Type B pancreatic cell (in vitro differentiated cells): ENCODE measurements at regions not wholly inside any gene's neighbourhood (a gene's known extent, or its start where the extent isn't known, plus 50 kb on each side); places are given as distances from the start of the nearest gene placed in this dataset.

Source experiments
- DNase-seq: peaks from one replicate; pipeline ENCODE4 v3.0.0; 2021; ENCODE audit warnings: mixed read lengths; ENCODE audit not compliant: unreplicated experiment; ENCODE audit errors: extremely low spot score
- H3K27ac Mint-ChIP-seq: 2 replicates; pipeline ENCODE4 v1.8.0; 2021; ENCODE audit warnings: mild to moderate bottlenecking, mixed read lengths
- H3K27me3 Mint-ChIP-seq: 2 replicates; pipeline ENCODE4 v1.8.0; 2021; ENCODE audit warnings: mixed read lengths
- H3K36me3 Mint-ChIP-seq: 2 replicates; pipeline ENCODE4 v1.8.0; 2021; ENCODE audit warnings: mixed read lengths
- H3K4me1 Mint-ChIP-seq: one replicate; pipeline ENCODE4 v1.8.0; 2021; ENCODE audit warnings: mixed read lengths; ENCODE audit not compliant: unreplicated experiment
- H3K4me3 Mint-ChIP-seq: 2 replicates; pipeline ENCODE4 v1.8.0; 2021; ENCODE audit warnings: mild to moderate bottlenecking, mixed read lengths
- H3K9me3 Mint-ChIP-seq: 2 replicates; pipeline ENCODE4 v1.8.0; 2021; ENCODE audit warnings: mixed read lengths
- CTCF ChIP-seq: fragments of 200-600 bp; sonication (generic); conservative IDR thresholded peaks from 2 replicates; pipeline ENCODE4 v1.5.0; 2021; ENCODE audit warnings: antibody characterized with exemption, mild to moderate bottlenecking

- no peak for DNase-seq
- Mint-ChIP-seq H3K4me3 (no peak overlapping the region), H3K27ac (no peak overlapping the region), H3K36me3 (no peaks in the 10 kb centered on the region), H3K9me3 (no peaks in the 10 kb centered on the region), H3K27me3 (no peaks in the 10 kb centered on the region), H3K4me1 (peaks cover 40% of the 10 kb centered on the region)
- no peak for TF ChIP-seq CTCF
Measured at GRCh38 chr12:46445551-46446235, 73.1 kb upstream of the SLC38A2 start.

GRCh38 chr12:46445093-46445492 is 72.5 kb upstream of the SLC38A2 start:
- peaks cover 34% of the 10 kb centered on the region for H3K4me1 Mint-ChIP-seq
- H3K36me3 Mint-ChIP-seq = no peaks in the 10 kb centered on the region
- H3K9me3 Mint-ChIP-seq = no peaks in the 10 kb centered on the region
- H3K27me3 Mint-ChIP-seq = no peaks in the 10 kb centered on the region
- no peak for TF ChIP-seq CTCF
- H3K27ac Mint-ChIP-seq = no peak overlapping the region
- DNase-seq = no peak
- no peak overlapping the region for H3K4me3 Mint-ChIP-seq

GRCh38 chr12:46443594-46444263 is 71.2 kb upstream of the SLC38A2 start:
- H3K4me1 Mint-ChIP-seq = peaks cover 24% of the 10 kb centered on the region
- H3K36me3 Mint-ChIP-seq = no peaks in the 10 kb centered on the region
- no peaks in the 10 kb centered on the region for H3K9me3 Mint-ChIP-seq
- DNase-seq = no peak
- H3K27me3 Mint-ChIP-seq = no peaks in the 10 kb centered on the region
- H3K27ac Mint-ChIP-seq = no peak overlapping the region
- no peak for TF ChIP-seq CTCF
- H3K4me3 Mint-ChIP-seq = no peak overlapping the region

- no peaks in the 10 kb centered on the region for H3K9me3 Mint-ChIP-seq
- H3K4me3 Mint-ChIP-seq = no peak overlapping the region
- peaks cover 26% of the 10 kb centered on the region for H3K4me1 Mint-ChIP-seq
- H3K27ac Mint-ChIP-seq = no peak overlapping the region
- no peak for DNase-seq
- no peaks in the 10 kb centered on the region for H3K36me3 Mint-ChIP-seq
- no peaks in the 10 kb centered on the region for H3K27me3 Mint-ChIP-seq
- no peak for TF ChIP-seq CTCF
Measured at GRCh38 chr12:46442738-46443137, 70.2 kb upstream of the SLC38A2 start.

GRCh38 chr12:46442239-46442638 is 69.7 kb upstream of the SLC38A2 start:
- Mint-ChIP-seq H3K36me3 (no peaks in the 10 kb centered on the region), H3K27me3 (no peaks in the 10 kb centered on the region), H3K4me1 (peaks cover 29% of the 10 kb centered on the region), H3K4me3 (no peak overlapping the region), H3K27ac (no peak overlapping the region), H3K9me3 (no peaks in the 10 kb centered on the region)
- TF ChIP-seq CTCF = no peak
- no peak for DNase-seq
